ENCODE measurements at regions not wholly inside any gene's neighbourhood (a gene's known extent, or its start where the extent isn't known, plus 50 kb on each side); places are given as distances from the start of the nearest gene placed in this dataset.

- Mint-ChIP-seq H3K27ac (ENCODE audit: unreplicated experiment) (no peak overlapping the region), H3K36me3 (ENCODE audit: low read depth) (no peaks in the 10 kb centered on the region), H3K4me1 (no peaks in the 10 kb centered on the region), H3K27me3 (ENCODE audit: low read depth) (peaks cover 3% of the 10 kb centered on the region), H3K9me3 (peaks cover 2% of the 10 kb centered on the region), H3K4me3 (no peak overlapping the region)
- no peak for TF ChIP-seq CTCF (conservative IDR thresholded peaks at IDR 0.05)
- no peak for DNase-seq (ENCODE audit: low read depth, low spot score)
These were observed 355.0 kb downstream of the DRD1 start for GRCh38 chr5:175088963-175089362.

- Mint-ChIP-seq H3K27ac (ENCODE audit: unreplicated experiment) (no peak overlapping the region), H3K36me3 (ENCODE audit: low read depth) (no peaks in the 10 kb centered on the region), H3K4me1 (no peaks in the 10 kb centered on the region), H3K27me3 (ENCODE audit: low read depth) (no peaks in the 10 kb centered on the region), H3K4me3 (no peak overlapping the region), H3K9me3 (peaks cover 2% of the 10 kb centered on the region)
- no peak for DNase-seq (ENCODE audit: low read depth, low spot score)
- no peak for TF ChIP-seq CTCF (conservative IDR thresholded peaks at IDR 0.05)
These were observed 358.6 kb downstream of the MSX2 start for GRCh38 chr5:175082866-175083590.

GRCh38 chr5:175082346-175082745 lies 358.0 kb downstream of the MSX2 start:
- no peaks in the 10 kb centered on the region for H3K4me1 Mint-ChIP-seq
- no peak overlapping the region for H3K4me3 Mint-ChIP-seq
- H3K9me3 Mint-ChIP-seq, result peaks cover 2% of the 10 kb centered on the region
- H3K27ac Mint-ChIP-seq (ENCODE audit: unreplicated experiment), result no peak overlapping the region
- TF ChIP-seq CTCF (conservative IDR thresholded peaks at IDR 0.05), result no peak
- H3K27me3 Mint-ChIP-seq (ENCODE audit: low read depth), result no peaks in the 10 kb centered on the region
- DNase-seq (ENCODE audit: low read depth, low spot score), result no peak
- H3K36me3 Mint-ChIP-seq (ENCODE audit: low read depth), result no peaks in the 10 kb centered on the region

- no peaks in the 10 kb centered on the region for H3K27me3 Mint-ChIP-seq (ENCODE audit: low read depth)
- H3K4me1 Mint-ChIP-seq, result no peaks in the 10 kb centered on the region
- no peak for DNase-seq (ENCODE audit: low read depth, low spot score)
- no peak overlapping the region for H3K27ac Mint-ChIP-seq (ENCODE audit: unreplicated experiment)
- H3K4me3 Mint-ChIP-seq, result no peak overlapping the region
- no peak for TF ChIP-seq CTCF (conservative IDR thresholded peaks at IDR 0.05)
- H3K36me3 Mint-ChIP-seq (ENCODE audit: low read depth), result peaks cover 2% of the 10 kb centered on the region
- peaks cover 8% of the 10 kb centered on the region for H3K9me3 Mint-ChIP-seq
These were observed 355.3 kb downstream of the MSX2 start for GRCh38 chr5:175079707-175080106.

- no peak for DNase-seq (ENCODE audit: low read depth, low spot score)
- no peak for TF ChIP-seq CTCF (conservative IDR thresholded peaks at IDR 0.05)
- Mint-ChIP-seq H3K27me3 (ENCODE audit: low read depth) (no peaks in the 10 kb centered on the region), H3K4me1 (no peaks in the 10 kb centered on the region), H3K9me3 (no peaks in the 10 kb centered on the region), H3K36me3 (ENCODE audit: low read depth) (peaks cover 2% of the 10 kb centered on the region), H3K27ac (ENCODE audit: unreplicated experiment) (no peak overlapping the region), H3K4me3 (no peak overlapping the region)
These were observed 345.9 kb downstream of the MSX2 start for GRCh38 chr5:175070283-175070682.

Data from neural crest cell (in vitro differentiated cells).